C4-2B (cell line): ENCODE measurements at regions not wholly inside any gene's neighbourhood (a gene's known extent, or its start where the extent isn't known, plus 50 kb on each side); places are given as distances from the start of the nearest gene placed in this dataset.
"Not testable (repeated sequence)": the region's sequence is repeated elsewhere in the genome, so short reads cannot be mapped to it uniquely, and the experiment has no call there.

ENCODE experiments used
- ZFX ChIP-seq: fragments of 450-650 bp; IDR thresholded peaks from 2 replicates; pipeline ENCODE4 v1.6.1; 2017
- TF ChIP-seq, protein P1 (sequence below): fragments of 450-650 bp; conservative IDR thresholded peaks from 2 replicates; pipeline ENCODE4 v1.5.1; 2017; ENCODE audit warnings: mild to moderate bottlenecking

DNA sequence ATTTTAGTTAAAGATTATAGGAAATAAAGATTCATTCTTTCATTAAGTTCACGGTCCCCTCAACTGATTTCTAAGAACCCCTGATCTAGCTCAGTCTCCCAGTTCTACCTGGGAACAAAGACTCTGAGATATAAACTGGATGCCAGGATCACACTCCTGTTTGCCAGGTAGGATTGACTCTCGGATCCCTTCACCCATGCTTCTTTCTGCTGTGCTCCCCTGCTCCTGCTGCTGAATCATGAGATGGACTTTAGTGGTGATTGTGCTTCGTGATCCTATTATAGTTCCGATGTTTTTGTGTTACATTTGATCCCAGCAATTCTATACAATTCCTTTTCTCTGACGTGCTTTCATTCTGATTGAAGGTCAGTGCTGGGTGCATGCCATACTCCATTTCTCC, 733.1 kb upstream of the TPTE start:
- TF ChIP-seq, protein P1, sequence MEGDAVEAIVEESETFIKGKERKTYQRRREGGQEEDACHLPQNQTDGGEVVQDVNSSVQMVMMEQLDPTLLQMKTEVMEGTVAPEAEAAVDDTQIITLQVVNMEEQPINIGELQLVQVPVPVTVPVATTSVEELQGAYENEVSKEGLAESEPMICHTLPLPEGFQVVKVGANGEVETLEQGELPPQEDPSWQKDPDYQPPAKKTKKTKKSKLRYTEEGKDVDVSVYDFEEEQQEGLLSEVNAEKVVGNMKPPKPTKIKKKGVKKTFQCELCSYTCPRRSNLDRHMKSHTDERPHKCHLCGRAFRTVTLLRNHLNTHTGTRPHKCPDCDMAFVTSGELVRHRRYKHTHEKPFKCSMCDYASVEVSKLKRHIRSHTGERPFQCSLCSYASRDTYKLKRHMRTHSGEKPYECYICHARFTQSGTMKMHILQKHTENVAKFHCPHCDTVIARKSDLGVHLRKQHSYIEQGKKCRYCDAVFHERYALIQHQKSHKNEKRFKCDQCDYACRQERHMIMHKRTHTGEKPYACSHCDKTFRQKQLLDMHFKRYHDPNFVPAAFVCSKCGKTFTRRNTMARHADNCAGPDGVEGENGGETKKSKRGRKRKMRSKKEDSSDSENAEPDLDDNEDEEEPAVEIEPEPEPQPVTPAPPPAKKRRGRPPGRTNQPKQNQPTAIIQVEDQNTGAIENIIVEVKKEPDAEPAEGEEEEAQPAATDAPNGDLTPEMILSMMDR = not testable (repeated sequence)
- not testable (repeated sequence) for TF ChIP-seq ZFX
